ENCODE measurements at regions not wholly inside any gene's neighbourhood (a gene's known extent, or its start where the extent isn't known, plus 50 kb on each side); places are given as distances from the start of the nearest gene placed in this dataset.

- DNase-seq (ENCODE audit: low read depth, low spot score): no peak
Measured at GRCh38 chr17:45679426-45679825, 104.7 kb upstream of the CRHR1 start.

- DNase-seq (ENCODE audit: low read depth, low spot score): no peak
Measured at GRCh38 chr17:45680360-45680759, 103.8 kb upstream of the CRHR1 start.

- no peak for DNase-seq (ENCODE audit: low read depth, low spot score)
Measured at GRCh38 chr17:45681706-45682105, 102.4 kb upstream of the CRHR1 start.

GRCh38 chr17:45686250-45686649, 97.9 kb upstream of the CRHR1 start:
- DNase-seq (ENCODE audit: low read depth, low spot score): no peak

- DNase-seq (ENCODE audit: low read depth, low spot score): no peak
Measured at GRCh38 chr17:45687594-45687993, 96.5 kb upstream of the CRHR1 start.

- no peak for DNase-seq (ENCODE audit: low read depth, low spot score)
Measured at GRCh38 chr17:45688353-45688752, 95.8 kb upstream of the CRHR1 start.

- no peak for DNase-seq (ENCODE audit: low read depth, low spot score)
Measured at GRCh38 chr17:45688820-45689219, 95.3 kb upstream of the CRHR1 start.

GRCh38 chr17:45689451-45689850, 94.7 kb upstream of the CRHR1 start:
- DNase-seq (ENCODE audit: low read depth, low spot score): no peak

- DNase-seq (ENCODE audit: low read depth, low spot score): no peak
Measured at GRCh38 chr17:45690625-45691275, 93.4 kb upstream of the CRHR1 start.

GRCh38 chr17:45692661-45693060, 91.5 kb upstream of the CRHR1 start:
- no peak for DNase-seq (ENCODE audit: low read depth, low spot score)

GRCh38 chr17:45693792-45694191, 90.3 kb upstream of the CRHR1 start:
- DNase-seq (ENCODE audit: low read depth, low spot score): no peak

GRCh38 chr17:45696442-45696841, 87.7 kb upstream of the CRHR1 start:
- no peak for DNase-seq (ENCODE audit: low read depth, low spot score)

GRCh38 chr17:45697076-45697475, 87.0 kb upstream of the CRHR1 start:
- no peak for DNase-seq (ENCODE audit: low read depth, low spot score)

GRCh38 chr17:45700171-45701090, 83.7 kb upstream of the CRHR1 start:
- no peak for DNase-seq (ENCODE audit: low read depth, low spot score)

GRCh38 chr17:45702666-45703266, 81.4 kb upstream of the CRHR1 start:
- no peak for DNase-seq (ENCODE audit: low read depth, low spot score)

GRCh38 chr17:45703348-45703747, 80.8 kb upstream of the CRHR1 start:
- DNase-seq (ENCODE audit: low read depth, low spot score): no peak

GRCh38 chr17:45703806-45704205, 80.3 kb upstream of the CRHR1 start:
- DNase-seq (ENCODE audit: low read depth, low spot score): no peak

GRCh38 chr17:45704251-45704650, 79.9 kb upstream of the CRHR1 start:
- DNase-seq (ENCODE audit: low read depth, low spot score): no peak

- DNase-seq (ENCODE audit: low read depth, low spot score): no peak
Measured at GRCh38 chr17:45705123-45706009, 78.8 kb upstream of the CRHR1 start.

- DNase-seq (ENCODE audit: low read depth, low spot score): no peak
Measured at GRCh38 chr17:45706033-45706432, 78.1 kb upstream of the CRHR1 start.

GRCh38 chr17:45708707-45709290, 75.3 kb upstream of the CRHR1 start:
- no peak for DNase-seq (ENCODE audit: low read depth, low spot score)

Data from activated CD4-positive, CD25-positive, alpha-beta regulatory T cell treated with anti-CD3 and anti-CD28 coated beads, Interleukin-2, amount 50 U/mL, for 16 hours (primary cell).